Adrenal gland (tissue), 5 donors: ENCODE measurements at regions not wholly inside any gene's neighbourhood (a gene's known extent, or its start where the extent isn't known, plus 50 kb on each side); places are given as distances from the start of the nearest gene placed in this dataset.

Source experiments
- POLR2A ChIP-seq, 2 donors: fragments of 450-650 bp; IDR thresholded peaks; one replicate each; pipeline ENCODE4 v1.6.1; 2017; ENCODE audit warnings: antibody characterized with exemption in 2 of 2, mild to moderate bottlenecking in 2 of 2, moderate library complexity in 1 of 2
- TF ChIP-seq, protein P1 (sequence below), 6 experiments: fragments of 450-650 bp in 4 of 6; fragments of 200-600 bp in 2 of 6; sonication (generic) in 1 of 6; IDR thresholded peaks; 1 replicate in 5 of 6; 2 replicates in 1 of 6; pipeline versions ENCODE4 v1.5.1 to v1.8.0; 2016 to 2021; ENCODE audit warnings: antibody characterized with exemption in 6 of 6, mild to moderate bottlenecking in 2 of 6, moderate library complexity in 1 of 6
- donor health status: DM: no; HTN: no; CAD: no.

DNA sequence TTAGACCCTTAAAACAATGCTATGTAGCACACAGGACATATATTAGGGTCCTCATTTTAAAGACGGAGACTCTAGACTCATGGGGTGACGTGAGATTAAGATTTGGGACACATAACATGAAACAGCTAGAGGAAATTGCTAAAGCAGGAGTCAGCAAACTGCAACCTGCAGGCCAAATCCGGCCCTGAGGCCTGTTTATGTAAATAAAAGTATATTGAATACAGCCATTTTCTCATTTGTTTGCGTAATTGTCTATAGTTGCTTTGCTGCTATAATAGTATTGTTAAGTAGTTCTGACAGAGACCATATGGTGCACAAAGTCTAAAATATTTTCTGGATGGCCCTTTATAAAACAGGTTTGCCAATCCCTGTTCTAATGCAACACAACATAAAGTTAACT is 115.5 kb downstream of the TMCO5A start:
- no peak for TF ChIP-seq POLR2A (IDR thresholded peaks at IDR 0.05)
- TF ChIP-seq, protein P1, sequence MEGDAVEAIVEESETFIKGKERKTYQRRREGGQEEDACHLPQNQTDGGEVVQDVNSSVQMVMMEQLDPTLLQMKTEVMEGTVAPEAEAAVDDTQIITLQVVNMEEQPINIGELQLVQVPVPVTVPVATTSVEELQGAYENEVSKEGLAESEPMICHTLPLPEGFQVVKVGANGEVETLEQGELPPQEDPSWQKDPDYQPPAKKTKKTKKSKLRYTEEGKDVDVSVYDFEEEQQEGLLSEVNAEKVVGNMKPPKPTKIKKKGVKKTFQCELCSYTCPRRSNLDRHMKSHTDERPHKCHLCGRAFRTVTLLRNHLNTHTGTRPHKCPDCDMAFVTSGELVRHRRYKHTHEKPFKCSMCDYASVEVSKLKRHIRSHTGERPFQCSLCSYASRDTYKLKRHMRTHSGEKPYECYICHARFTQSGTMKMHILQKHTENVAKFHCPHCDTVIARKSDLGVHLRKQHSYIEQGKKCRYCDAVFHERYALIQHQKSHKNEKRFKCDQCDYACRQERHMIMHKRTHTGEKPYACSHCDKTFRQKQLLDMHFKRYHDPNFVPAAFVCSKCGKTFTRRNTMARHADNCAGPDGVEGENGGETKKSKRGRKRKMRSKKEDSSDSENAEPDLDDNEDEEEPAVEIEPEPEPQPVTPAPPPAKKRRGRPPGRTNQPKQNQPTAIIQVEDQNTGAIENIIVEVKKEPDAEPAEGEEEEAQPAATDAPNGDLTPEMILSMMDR (IDR thresholded peaks at IDR 0.05): no peak
